ENCODE measurements at regions not wholly inside any gene's neighbourhood (a gene's known extent, or its start where the extent isn't known, plus 50 kb on each side); places are given as distances from the start of the nearest gene placed in this dataset.

DNA sequence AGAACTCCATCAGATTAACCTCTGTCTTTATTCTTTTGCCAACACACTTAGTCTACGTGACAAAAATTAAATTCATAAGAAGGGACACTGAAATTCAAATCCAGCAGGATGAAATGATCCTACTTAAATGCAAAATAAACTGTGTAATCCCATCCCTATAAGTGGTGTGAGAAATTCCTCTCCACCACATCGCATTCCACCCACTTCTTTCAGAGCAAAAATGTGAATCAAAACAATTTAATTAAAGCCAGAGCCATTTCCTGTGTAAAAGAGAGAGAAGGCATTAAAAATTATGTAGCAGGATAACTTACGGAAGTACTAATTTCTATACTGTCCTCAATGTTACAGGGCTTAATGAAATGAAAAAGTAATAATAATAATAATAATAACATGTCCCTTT, 844.3 kb downstream of the GALC start:
- TF ChIP-seq, protein P1, sequence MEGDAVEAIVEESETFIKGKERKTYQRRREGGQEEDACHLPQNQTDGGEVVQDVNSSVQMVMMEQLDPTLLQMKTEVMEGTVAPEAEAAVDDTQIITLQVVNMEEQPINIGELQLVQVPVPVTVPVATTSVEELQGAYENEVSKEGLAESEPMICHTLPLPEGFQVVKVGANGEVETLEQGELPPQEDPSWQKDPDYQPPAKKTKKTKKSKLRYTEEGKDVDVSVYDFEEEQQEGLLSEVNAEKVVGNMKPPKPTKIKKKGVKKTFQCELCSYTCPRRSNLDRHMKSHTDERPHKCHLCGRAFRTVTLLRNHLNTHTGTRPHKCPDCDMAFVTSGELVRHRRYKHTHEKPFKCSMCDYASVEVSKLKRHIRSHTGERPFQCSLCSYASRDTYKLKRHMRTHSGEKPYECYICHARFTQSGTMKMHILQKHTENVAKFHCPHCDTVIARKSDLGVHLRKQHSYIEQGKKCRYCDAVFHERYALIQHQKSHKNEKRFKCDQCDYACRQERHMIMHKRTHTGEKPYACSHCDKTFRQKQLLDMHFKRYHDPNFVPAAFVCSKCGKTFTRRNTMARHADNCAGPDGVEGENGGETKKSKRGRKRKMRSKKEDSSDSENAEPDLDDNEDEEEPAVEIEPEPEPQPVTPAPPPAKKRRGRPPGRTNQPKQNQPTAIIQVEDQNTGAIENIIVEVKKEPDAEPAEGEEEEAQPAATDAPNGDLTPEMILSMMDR (IDR thresholded peaks at IDR 0.05) = no peak

DNA sequence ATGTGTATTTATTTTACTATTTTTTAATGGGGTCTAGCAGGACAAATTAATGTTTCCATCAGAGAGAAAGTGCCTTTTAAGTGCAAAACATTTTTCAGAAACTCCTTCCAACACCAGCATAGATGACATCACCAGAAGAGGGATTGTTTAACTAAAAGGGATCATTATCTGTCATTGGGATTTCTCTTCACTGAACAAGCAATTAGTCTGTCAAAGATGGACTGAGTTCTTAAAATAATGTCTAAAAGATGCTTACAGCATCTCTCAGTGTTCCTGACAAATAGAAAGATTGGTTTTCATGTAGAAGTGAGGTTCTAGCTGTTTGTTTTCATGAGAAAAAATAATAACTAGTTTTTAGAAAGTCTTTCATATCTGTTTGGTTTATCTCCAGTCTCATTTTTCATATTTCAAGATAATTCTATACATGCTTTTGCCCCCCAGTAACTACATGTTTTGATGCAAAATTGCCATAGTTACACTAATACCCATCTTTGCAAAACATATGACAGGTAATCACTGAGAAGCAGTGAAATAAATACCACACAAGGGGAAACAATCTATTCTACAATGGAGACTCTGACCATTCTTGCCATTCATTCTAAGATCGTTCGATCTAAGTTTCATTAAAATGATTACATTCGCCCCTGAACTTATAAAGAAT, 850.3 kb downstream of the GALC start:
- TF ChIP-seq, protein P1 (IDR thresholded peaks at IDR 0.05) = no peak

DNA sequence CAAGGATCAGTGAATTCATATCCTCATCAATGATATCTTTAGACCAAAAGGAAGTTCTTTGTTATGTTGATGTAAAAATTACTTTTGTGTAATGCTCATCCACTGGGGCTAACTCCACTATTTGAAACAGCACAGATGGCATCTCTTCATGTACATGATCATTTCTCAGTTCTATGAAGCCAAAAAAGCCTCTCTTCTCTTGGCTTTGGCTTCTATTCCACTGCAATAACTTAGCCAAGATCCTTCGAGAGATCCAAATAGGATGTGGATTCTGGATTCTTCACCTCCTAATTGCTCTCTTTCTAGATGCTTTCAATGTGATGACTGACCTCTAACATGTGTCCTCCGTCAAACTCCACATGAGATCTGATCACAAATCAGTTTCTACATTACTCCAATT, 851.2 kb downstream of the GALC start:
- TF ChIP-seq, protein P1 (IDR thresholded peaks at IDR 0.05) = no peak

DNA sequence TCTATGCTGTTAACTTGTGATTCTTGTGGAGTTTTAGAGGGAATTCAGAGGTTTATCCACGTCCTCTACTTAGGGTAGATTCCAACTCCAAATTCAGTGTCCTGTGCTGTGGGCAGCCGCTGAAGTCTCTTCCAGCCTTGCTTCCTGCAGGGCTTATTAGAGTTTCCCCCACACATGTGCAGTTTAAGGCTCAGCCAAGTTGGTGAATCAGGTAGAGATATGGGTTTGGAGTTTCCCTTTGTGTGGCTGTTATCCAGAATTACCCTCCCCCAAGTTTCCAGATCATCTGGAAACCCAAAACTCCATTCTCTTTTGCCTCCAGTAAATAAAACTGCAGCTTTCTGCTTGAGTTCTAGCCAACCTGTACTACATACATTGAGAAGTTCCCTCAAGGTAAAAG, 853.7 kb downstream of the GALC start:
- TF ChIP-seq, protein P1 (IDR thresholded peaks at IDR 0.05) = no peak

DNA sequence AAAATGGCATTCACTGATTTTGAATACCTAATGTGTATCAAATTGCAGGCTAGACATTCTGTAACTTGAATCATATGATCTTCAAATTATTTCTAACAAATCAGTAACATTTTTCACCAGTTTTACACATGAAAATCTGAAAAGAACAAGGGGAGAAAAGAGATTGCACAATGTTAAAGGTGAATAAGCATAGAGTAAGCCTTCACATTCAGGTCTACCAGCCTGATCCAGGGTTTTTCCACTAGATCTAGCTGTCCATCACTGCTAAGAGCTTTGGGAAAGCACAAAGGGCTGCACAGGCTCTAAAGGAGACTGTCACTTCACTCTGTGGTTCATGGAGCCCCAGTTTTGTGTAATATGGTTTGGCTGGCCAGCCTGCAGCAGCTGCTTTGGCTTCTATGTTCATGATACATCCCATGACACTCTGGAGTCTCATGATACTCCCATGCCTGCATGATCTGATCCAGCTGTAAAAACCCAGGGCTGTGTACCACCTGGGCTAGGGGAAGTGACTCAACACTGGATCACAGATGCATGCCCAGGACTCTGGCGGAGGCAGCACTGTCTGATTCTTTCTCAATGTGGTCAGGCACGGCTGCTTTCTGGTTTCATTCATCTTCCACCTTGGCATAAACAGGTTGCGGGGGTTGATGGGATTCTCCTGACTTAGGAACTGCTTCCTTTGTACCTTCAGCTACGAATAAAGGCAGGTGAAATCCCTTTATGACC, 859.7 kb downstream of the GALC start:
- TF ChIP-seq, protein P1 (IDR thresholded peaks at IDR 0.05) = no peak

DNA sequence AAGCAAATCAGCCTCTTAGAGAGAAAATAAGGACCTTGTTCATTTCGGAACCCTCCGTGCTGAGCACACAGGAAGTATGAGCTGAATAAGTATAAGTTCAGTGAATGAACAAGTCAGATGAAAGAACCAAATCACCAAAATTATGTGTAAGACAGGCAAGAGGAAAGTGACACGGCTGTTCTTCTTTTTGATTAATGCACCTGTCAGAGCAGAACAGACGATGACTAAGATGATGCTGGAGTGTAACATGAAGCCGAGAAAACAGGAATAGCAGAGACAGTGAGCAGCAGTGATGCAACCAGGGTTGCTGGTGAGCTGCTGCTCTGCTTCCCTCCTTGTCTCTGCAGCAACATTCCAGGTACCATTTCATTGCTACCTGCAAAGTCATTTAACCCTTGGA, 861.1 kb downstream of the GALC start:
- TF ChIP-seq, protein P1 (IDR thresholded peaks at IDR 0.05) = no peak

DNA sequence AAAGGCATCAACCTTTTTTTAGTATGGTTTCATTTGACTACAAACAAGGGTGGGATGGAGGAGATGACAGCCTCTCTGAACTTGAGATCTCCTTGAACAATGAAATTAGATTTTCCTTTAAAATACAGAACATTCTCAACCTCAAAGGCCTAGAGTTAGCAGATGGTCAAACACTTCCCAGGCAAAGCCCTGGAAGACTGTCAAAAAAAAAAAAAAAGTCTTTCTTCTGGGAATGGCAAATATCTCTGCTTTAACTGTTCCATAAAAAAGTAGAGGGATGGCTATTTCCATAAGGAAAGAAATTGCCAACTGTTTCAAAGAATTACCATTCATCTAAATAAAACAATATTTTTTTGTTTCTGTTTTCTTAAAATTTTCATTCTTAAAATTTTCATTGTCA, 870.8 kb downstream of the GALC start:
- TF ChIP-seq, protein P1 (IDR thresholded peaks at IDR 0.05) = no peak

All from LNCAP (cell line).